Hematopoietic multipotent progenitor cell (in vitro differentiated cells): ENCODE measurements at regions not wholly inside any gene's neighbourhood (a gene's known extent, or its start where the extent isn't known, plus 50 kb on each side); places are given as distances from the start of the nearest gene placed in this dataset.

Experiments used
- DNase-seq, 3 donors: peaks; one replicate each; pipeline ENCODE4 v3.0.0-alpha.2; 2011 to 2015; ENCODE audit warnings: low read depth in 2 of 3, low spot score in 2 of 3

DNA sequence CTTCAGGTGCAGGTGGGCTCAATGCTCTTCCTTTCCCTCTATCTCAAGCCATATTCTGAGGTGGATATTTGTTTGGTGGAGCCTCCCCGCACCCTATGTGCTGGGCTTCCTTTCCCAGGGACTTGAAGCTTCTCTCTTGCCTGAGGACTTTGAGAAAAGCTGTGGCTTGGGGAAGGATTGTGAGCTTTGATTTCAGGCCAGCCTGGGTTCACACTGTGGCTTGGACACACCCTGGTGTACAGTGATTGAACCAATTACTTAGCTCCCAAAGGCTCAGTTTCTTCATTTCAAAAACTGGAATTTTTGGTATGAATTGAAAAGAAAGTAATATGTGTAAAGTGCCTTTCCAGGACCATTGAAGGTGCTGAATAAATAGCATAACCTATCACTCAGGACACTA lies 224.5 kb upstream of the GLI3 start:
- DNase-seq, result no peak

DNA sequence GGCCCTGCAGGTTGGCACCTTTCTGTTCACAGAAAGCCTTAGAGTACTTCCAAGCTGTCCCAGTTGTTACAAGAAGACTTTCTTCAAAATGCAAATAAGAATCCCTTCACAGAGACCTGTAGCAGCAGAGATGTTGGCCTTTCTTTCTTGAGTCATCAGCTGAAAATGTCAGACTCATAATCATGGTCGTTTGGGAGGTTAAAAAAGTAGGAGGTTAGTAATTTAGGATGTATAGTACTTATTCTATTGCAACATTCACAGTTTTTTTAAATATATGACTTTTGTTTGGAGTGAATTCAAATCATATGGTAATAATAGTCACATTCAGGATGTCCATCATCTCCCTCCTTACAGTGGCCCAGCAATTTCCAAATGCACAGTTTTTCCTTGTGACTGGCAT lies 223.9 kb upstream of the GLI3 start:
- no peak for DNase-seq

- no peak for DNase-seq
These were observed 223.1 kb upstream of the GLI3 start for GRCh38 chr7:42460148-42460547.

DNA sequence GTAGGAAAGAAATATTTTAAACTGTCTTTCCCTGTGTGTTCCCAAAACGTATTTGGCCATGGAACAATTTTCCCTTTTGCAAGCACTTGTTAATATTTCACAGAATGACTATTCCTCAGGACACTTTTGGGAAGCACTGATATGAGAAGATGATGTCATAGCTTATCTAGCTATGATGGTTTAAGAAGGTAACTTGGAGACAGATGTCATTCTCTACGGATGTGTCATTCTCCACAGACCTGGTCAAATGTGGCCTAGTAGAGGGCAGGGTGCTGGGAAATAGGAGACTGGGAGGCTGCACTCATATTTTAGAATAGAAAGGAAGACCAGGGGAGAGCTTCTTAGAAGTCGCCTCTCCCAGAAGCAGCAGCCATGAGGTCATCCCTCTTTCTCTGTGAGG lies 220.7 kb upstream of the GLI3 start:
- no peak for DNase-seq

GRCh38 chr7:42456756-42457276 lies 219.8 kb upstream of the GLI3 start:
- DNase-seq, result no peak

- DNase-seq, result no peak
These were observed 219.3 kb upstream of the GLI3 start for GRCh38 chr7:42456267-42456666.

DNA sequence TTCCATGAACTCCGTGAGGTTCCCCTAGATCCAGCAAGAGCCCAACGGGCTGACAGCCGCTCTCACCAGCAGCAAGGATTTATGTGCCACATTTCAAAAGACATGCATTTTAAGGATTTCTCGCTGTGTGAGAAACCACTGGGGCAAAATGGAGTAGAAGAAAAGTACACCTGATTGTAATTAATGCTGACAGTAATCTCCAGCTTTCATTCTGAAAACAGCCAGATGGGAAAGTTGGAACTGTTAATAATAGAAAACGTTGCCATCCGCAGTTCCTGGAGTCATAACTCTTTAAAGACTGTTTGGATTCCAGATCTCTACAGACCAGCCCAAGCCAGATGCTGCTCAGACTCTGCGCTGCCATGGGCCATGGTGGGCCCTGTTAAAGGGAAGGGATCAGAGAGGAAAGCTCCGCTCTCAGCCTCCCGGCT lies 216.9 kb upstream of the GLI3 start:
- no peak for DNase-seq

- peak in 2 of 3 donors; percentile 4 to 26 for DNase-seq
These were observed 215.3 kb upstream of the GLI3 start for GRCh38 chr7:42452356-42452755.

DNA sequence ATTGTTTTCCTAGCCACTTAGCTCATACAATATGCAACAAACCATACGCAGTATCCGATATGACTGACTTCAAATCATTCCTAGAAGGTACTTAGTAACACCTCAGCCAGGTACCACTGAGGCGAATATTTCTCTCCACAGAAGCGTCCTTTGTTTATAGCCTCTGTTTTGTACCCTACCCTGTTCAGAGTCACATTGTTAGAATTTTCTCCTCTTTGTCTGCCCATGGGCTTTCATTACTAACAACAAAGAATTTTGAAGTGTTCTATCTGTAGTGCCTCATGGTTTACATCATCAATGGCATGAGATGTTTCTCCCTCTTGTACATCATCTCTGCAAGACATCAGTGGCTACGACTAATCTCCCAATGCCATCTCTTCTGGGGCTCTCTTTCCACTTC lies 212.4 kb upstream of the GLI3 start:
- no peak for DNase-seq

GRCh38 chr7:42448901-42449300 lies 211.9 kb upstream of the GLI3 start:
- DNase-seq, result no peak

DNA sequence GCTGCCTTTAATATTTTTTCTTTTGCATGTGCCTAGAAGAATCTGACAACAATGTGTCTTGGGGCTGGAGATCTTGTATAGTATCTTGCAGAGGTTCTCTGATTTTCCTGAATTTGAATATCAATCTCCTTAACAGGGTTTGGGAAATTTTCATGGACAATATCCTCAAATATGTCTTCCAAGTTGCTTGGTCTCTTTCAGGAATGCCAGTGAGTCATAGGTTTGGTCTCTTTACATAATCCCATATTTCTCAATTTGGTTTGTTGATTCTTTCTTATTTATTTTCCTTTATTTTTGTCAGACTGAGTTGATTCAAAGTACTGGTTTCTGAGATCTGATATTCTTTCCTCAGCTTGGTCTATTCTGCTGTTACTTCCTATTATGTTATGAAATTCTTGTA lies 208.7 kb upstream of the GLI3 start:
- DNase-seq, result no peak

GRCh38 chr7:42440951-42441350 lies 203.9 kb upstream of the GLI3 start:
- DNase-seq, result no peak

GRCh38 chr7:42432644-42433043 lies 195.6 kb upstream of the GLI3 start:
- DNase-seq, result no peak

DNA sequence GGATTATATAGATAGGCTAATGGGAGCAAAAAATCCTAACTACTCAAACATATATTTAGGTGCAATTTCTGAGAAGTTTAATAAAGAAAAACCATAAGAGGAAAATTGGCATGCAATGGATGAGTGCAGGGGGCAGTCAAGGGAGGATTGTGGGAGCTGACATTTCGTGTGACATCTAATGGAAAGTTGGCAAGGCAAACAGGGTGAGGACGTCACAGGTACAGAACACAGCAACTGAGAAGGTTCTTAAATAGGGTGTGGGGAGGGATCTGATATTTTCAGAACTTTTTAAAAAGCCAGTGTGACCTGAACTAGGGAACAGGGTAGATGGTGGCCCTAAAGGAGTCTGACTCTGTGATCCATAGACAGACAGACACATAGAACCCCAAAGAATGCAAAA lies 194.9 kb upstream of the GLI3 start:
- no peak for DNase-seq

- DNase-seq, result no peak
These were observed 192.3 kb upstream of the GLI3 start for GRCh38 chr7:42429339-42429738.

GRCh38 chr7:42426163-42426562 lies 189.2 kb upstream of the GLI3 start:
- DNase-seq, result no peak

- no peak for DNase-seq
These were observed 178.0 kb upstream of the GLI3 start for GRCh38 chr7:42414941-42415505.

DNA sequence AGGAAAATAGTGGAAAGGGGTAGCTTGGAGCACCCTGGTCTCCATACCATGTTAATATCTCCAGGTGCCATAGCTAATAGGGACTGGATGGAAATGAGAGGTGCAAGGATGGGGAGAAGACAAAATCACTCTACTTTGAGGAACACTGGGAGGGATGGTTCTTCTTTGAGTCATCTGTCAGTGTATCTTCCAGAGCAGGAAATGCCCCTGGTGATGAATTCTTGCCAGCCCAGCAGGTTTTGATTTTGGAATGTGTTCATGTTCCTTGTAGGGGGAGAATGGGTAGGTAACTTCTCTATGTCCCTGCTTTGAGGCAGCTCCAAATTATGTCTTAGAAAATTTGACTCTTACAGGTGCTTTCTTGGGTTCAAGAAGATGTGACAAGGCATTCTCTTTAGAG lies 177.0 kb upstream of the GLI3 start:
- no peak for DNase-seq

GRCh38 chr7:42409296-42409695 lies 172.3 kb upstream of the GLI3 start:
- DNase-seq, result no peak

- no peak for DNase-seq
These were observed 170.8 kb upstream of the GLI3 start for GRCh38 chr7:42407833-42408232.

DNA sequence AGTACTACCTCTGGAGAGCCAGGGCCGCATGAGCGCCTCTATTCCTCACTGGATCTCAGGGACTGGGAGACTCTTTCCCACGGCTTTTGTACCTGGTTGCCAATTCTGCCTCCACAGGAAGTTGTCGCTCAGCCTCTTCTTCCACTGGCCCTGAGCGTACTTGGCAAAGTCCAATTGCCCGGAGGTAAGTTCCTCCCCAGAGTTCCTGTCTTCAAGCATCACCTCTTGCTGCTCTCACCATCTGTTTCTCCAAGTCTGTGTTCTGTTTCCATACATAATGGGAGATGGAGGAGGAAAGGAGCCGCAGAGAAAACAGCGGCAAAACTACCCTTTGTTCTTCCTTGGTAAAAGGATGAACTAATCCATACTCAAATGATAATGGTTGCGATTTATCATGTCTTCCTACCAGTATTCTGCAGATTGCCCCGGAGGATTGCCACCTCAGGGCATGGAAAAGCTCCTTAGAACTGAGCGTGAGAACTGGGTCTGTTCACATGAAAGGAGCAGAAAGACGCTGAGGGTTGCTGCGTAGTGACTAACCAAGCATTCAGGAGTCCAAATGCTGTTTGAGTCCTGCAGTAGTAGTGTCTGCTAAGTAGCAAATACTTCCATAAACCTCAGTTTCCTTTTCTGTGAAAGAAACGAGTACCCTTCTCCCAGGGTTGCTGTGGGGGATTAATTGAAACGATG lies 170.2 kb upstream of the GLI3 start:
- DNase-seq, result no peak

DNA sequence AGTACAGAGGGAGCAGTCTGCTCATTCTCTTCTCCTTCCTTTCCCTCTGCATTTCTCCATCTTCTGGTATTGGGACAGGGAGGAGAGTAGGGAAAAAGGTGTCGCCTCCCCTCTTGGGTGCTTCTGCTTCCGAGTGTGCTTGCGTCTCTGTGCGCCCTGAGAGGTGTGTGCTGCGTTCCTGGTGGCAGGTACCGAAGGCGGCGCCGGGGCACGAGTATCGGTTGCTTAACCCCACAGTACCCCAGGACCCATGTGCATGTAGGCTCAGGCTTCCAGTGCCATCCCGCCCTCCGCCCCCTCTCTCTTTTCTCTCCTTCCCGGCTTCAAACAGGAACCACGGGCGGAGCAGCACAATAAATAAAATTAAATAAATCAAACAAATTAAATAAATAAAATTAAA lies 169.3 kb upstream of the GLI3 start:
- no peak for DNase-seq

GRCh38 chr7:42405782-42406181 lies 168.8 kb upstream of the GLI3 start:
- DNase-seq, result no peak
